Ascending aorta (tissue), 2 donors: ENCODE measurements at regions not wholly inside any gene's neighbourhood (a gene's known extent, or its start where the extent isn't known, plus 50 kb on each side); places are given as distances from the start of the nearest gene placed in this dataset.

Experiments
- DNase-seq, 2 donors: peaks; one replicate each; pipeline ENCODE4 v3.0.0-alpha.2; 2019; ENCODE audit warnings: low spot score in 2 of 2
- H3K27ac ChIP-seq, 2 donors: fragments of 200-600 bp; sonication (generic); one replicate each; pipeline ENCODE4 v1.5.1; 2016 to 2017; ENCODE audit warnings: mild to moderate bottlenecking in 1 of 2
- H3K27me3 ChIP-seq: fragments of 200-600 bp; sonication (generic); one replicate; pipeline ENCODE4 v1.5.1; 2017
- H3K36me3 ChIP-seq, 2 donors: fragments of 200-600 bp; sonication (generic); one replicate each; pipeline ENCODE4 v1.5.1; 2016
- H3K4me1 ChIP-seq, 2 donors: fragments of 200-600 bp; sonication (generic); one replicate each; pipeline ENCODE4 v1.5.1; 2016 to 2017; ENCODE audit warnings: mild to moderate bottlenecking in 1 of 2
- H3K4me3 ChIP-seq, 2 donors: fragments of 200-600 bp; sonication (generic); one replicate each; pipeline ENCODE4 v1.5.1; 2016 to 2017; ENCODE audit warnings: mild to moderate bottlenecking in 1 of 2
- H3K9me3 ChIP-seq, 2 donors: fragments of 200-600 bp; sonication (generic); one replicate each; pipeline ENCODE4 v1.5.1; 2016
- CTCF ChIP-seq, 3 experiments: fragments of 200-600 bp in 2 of 3; fragments of 450-650 bp in 1 of 3; sonication (generic) in 2 of 3; IDR thresholded peaks; one replicate each; pipeline ENCODE4 v1.5.1; 2016 to 2019; ENCODE audit warnings: antibody characterized with exemption in 3 of 3, mild to moderate bottlenecking in 1 of 3, moderate library complexity in 1 of 3
- intact Hi-C: fragments of 100-400 bp; cut with DNase I; formaldehyde crosslinking; loops from one replicate; pipeline ENCODE4 v1.15.1; 2023

GRCh38 chr3:6098516-6099157 lies 762.3 kb upstream of the GRM7 start:
- intact Hi-C loops = no loop called here

GRCh38 chr3:6099458-6100075 lies 761.3 kb upstream of the GRM7 start:
- intact Hi-C loops = no loop called here
- TF ChIP-seq CTCF (IDR thresholded peaks at IDR 0.05) = no peak
- Histone ChIP-seq H3K27ac (no peak overlapping the region), H3K36me3 (no peaks in the 10 kb centered on the region), H3K4me1 (no peaks in the 10 kb centered on the region), H3K4me3 (no peak overlapping the region), H3K27me3 (no peaks in the 10 kb centered on the region), H3K9me3 (no peaks in the 10 kb centered on the region)
- DNase-seq = no peak

More at GRCh38 chr3:6098516-6099157, 762.3 kb upstream of the GRM7 start:
- no peaks in the 10 kb centered on the region for H3K27me3 ChIP-seq
- no peak for DNase-seq
- no peak overlapping the region for H3K27ac ChIP-seq
- TF ChIP-seq CTCF (IDR thresholded peaks at IDR 0.05) = no peak
- H3K4me1 ChIP-seq = no peaks in the 10 kb centered on the region
- no peaks in the 10 kb centered on the region for H3K36me3 ChIP-seq
- no peaks in the 10 kb centered on the region for H3K9me3 ChIP-seq
- H3K4me3 ChIP-seq = no peak overlapping the region

- no peaks in the 10 kb centered on the region for H3K9me3 ChIP-seq
- intact Hi-C loops = no loop called here
- no peak overlapping the region for H3K4me3 ChIP-seq
- no peak for TF ChIP-seq CTCF (IDR thresholded peaks at IDR 0.05)
- H3K36me3 ChIP-seq = no peaks in the 10 kb centered on the region
- H3K27me3 ChIP-seq = no peaks in the 10 kb centered on the region
- DNase-seq = no peak
- H3K27ac ChIP-seq = no peak overlapping the region
- no peaks in the 10 kb centered on the region for H3K4me1 ChIP-seq
These were observed 755.7 kb upstream of the GRM7 start for GRCh38 chr3:6105187-6105586.

- intact Hi-C loops = no loop called here
- no peaks in the 10 kb centered on the region for H3K4me1 ChIP-seq
- no peak for DNase-seq
- H3K27me3 ChIP-seq = no peaks in the 10 kb centered on the region
- no peak for TF ChIP-seq CTCF (IDR thresholded peaks at IDR 0.05)
- no peaks in the 10 kb centered on the region for H3K36me3 ChIP-seq
- no peak overlapping the region for H3K4me3 ChIP-seq
- H3K9me3 ChIP-seq = no peaks in the 10 kb centered on the region
- no peak overlapping the region for H3K27ac ChIP-seq
These were observed 752.0 kb upstream of the GRM7 start for GRCh38 chr3:6108957-6109356.

- H3K36me3 ChIP-seq = no peaks in the 10 kb centered on the region
- no peak overlapping the region for H3K27ac ChIP-seq
- intact Hi-C loops = no loop called here
- DNase-seq = no peak
- no peaks in the 10 kb centered on the region for H3K9me3 ChIP-seq
- no peak for TF ChIP-seq CTCF (IDR thresholded peaks at IDR 0.05)
- H3K27me3 ChIP-seq = no peaks in the 10 kb centered on the region
- no peaks in the 10 kb centered on the region for H3K4me1 ChIP-seq
- no peak overlapping the region for H3K4me3 ChIP-seq
These were observed 750.5 kb upstream of the GRM7 start for GRCh38 chr3:6110451-6110850.
